VCaP (cell line): ENCODE measurements at regions not wholly inside any gene's neighbourhood (a gene's known extent, or its start where the extent isn't known, plus 50 kb on each side); places are given as distances from the start of the nearest gene placed in this dataset.

ENCODE experiments used
- H3K27ac ChIP-seq: fragments of 450-650 bp; 2 replicates; pipeline ENCODE4 v1.5.1; 2017
- CTCF ChIP-seq: fragments of 450-650 bp; conservative IDR thresholded peaks from 2 replicates; pipeline ENCODE4 v1.5.1; 2017; ENCODE audit warnings: mild to moderate bottlenecking, moderate library complexity

GRCh38 chrX:28039258-28039657 is 58.0 kb upstream of the DCAF8L1 start:
- TF ChIP-seq CTCF, result no peak
- no peak overlapping the region for H3K27ac ChIP-seq
